ENCODE measurements at regions not wholly inside any gene's neighbourhood (a gene's known extent, or its start where the extent isn't known, plus 50 kb on each side); places are given as distances from the start of the nearest gene placed in this dataset.

- Histone ChIP-seq H3K27ac (ENCODE audit: low read depth in 2 of 2, low read length in 1 of 2) (no peak overlapping the region), H3K9me2 (no peaks in the 10 kb centered on the region), H3K79me2 (ENCODE audit: insufficient read depth) (no peaks in the 10 kb centered on the region), H3K36me3 (replicated peaks in 1 of 2; ENCODE audit: control insufficient read depth in 1 of 2, insufficient read depth in 2 of 2, low read length in 1 of 2) (no peaks in the 10 kb centered on the region), H3K9ac (no peak overlapping the region), H2AFZ (ENCODE audit: low read depth) (0 out of 2 replicates have a peak overlapping the region, but pooled peaks have one; percentile 4), H3K27me3 (ENCODE audit: insufficient read depth) (no peaks in the 10 kb centered on the region), H3K4me1 (ENCODE audit: control insufficient read depth in 1 of 2, insufficient read depth in 2 of 2, low read depth in 1 of 2, low read length in 1 of 2) (0 out of 4 replicates have a peak, but pooled peaks cover 0 to 4% of the 10 kb centered on the region in 2 experiments), H3K9me3 (no peaks in the 10 kb centered on the region), H3F3A (replicated peaks; ENCODE audit: insufficient read depth) (no peaks in the 10 kb centered on the region), H4K20me1 (ENCODE audit: insufficient read depth) (no peaks in the 10 kb centered on the region), H3K4me3 (ENCODE audit: low read depth in 2 of 2, low read length in 1 of 2) (no peak overlapping the region), H3K4me2 (no peak overlapping the region)
- no peak for DNase-seq
- CTCF ChIA-PET = no interaction called here
- POLR2A ChIA-PET = no interaction called here
- WGBS (ENCODE audit: low lambda C conversion rate) = 4% methylated on average over 1 of the region's 1 CpG
- TF ChIP-seq EZH2phosphoT487 (IDR thresholded peaks at IDR 0.05; ENCODE audit: borderline replicate concordance, low read depth) = no peak
- TF ChIP-seq USF1 (IDR thresholded peaks at IDR 0.05; ENCODE audit: borderline replicate concordance, low read depth) = no peak
- no peak for TF ChIP-seq ZBTB33 (IDR thresholded peaks at IDR 0.05; ENCODE audit: borderline replicate concordance, low read depth)
- no peak for TF ChIP-seq SIN3A (IDR thresholded peaks at IDR 0.05; ENCODE audit: borderline replicate concordance, low read depth, low read length)
- TF ChIP-seq NFIC (IDR thresholded peaks at IDR 0.05; ENCODE audit: borderline replicate concordance) = no peak
- no peak for TF ChIP-seq ELF1 (IDR thresholded peaks at IDR 0.05)
- no peak for TF ChIP-seq GABPA (IDR thresholded peaks at IDR 0.05; ENCODE audit: low read depth)
- TF ChIP-seq IRF3 (IDR thresholded peaks at IDR 0.05; ENCODE audit: low read depth, low read length) = no peak
- TF ChIP-seq MEF2A (IDR thresholded peaks at IDR 0.05; ENCODE audit: borderline replicate concordance, low read depth) = no peak
- no peak for TF ChIP-seq FOXJ3 (CRISPR knock-in tag; IDR thresholded peaks at IDR 0.05)
- TF ChIP-seq FOXM1 (IDR thresholded peaks at IDR 0.05; ENCODE audit: low read depth) = no peak
- no peak for TF ChIP-seq EP300 (IDR thresholded peaks at IDR 0.05; ENCODE audit: borderline replicate concordance in 1 of 2, low read depth in 1 of 2, low read length in 1 of 2)
- TF ChIP-seq YY1 (IDR thresholded peaks at IDR 0.05; ENCODE audit: low read depth) = no peak
- TF ChIP-seq JUND (IDR thresholded peaks at IDR 0.05) = no peak
- no peak for TF ChIP-seq TCF12 (IDR thresholded peaks at IDR 0.05)
- TF ChIP-seq NRF1 (IDR thresholded peaks at IDR 0.05; ENCODE audit: low read depth, low read length) = no peak
- no peak for TF ChIP-seq RCOR1 (IDR thresholded peaks at IDR 0.05; ENCODE audit: low read length)
- TF ChIP-seq TAF1 (IDR thresholded peaks at IDR 0.05; ENCODE audit: borderline replicate concordance, low read depth, low read length) = no peak
- TF ChIP-seq CTCF (IDR thresholded peaks at IDR 0.05) = no peak
These were observed 134.8 kb upstream of the TTC14 start for GRCh38 chr3:180467177-180467576.

Measured in SK-N-SH (cell line).